HUES6 (cell line): ENCODE measurements at regions not wholly inside any gene's neighbourhood (a gene's known extent, or its start where the extent isn't known, plus 50 kb on each side); places are given as distances from the start of the nearest gene placed in this dataset.

Source experiments
- H3K27ac ChIP-seq: 2 replicates; pipeline ENCODE4 v1.7.0; 2013; ENCODE audit warnings: low read depth, mild to moderate bottlenecking, low read length, inconsistent platforms
- H3K27me3 ChIP-seq: 2 replicates; pipeline ENCODE4 v1.6.1; 2013; ENCODE audit warnings: low read length; ENCODE audit not compliant: control insufficient read depth, insufficient read depth
- H3K36me3 ChIP-seq: 2 replicates; pipeline ENCODE4 v1.6.1; 2013; ENCODE audit warnings: low read length; ENCODE audit not compliant: control insufficient read depth, insufficient read depth
- H3K4me1 ChIP-seq: 2 replicates; pipeline ENCODE4 v1.6.1; 2013; ENCODE audit warnings: low read length; ENCODE audit not compliant: control insufficient read depth, insufficient read depth
- H3K4me3 ChIP-seq: 2 replicates; pipeline ENCODE4 v1.5.1; 2013; ENCODE audit warnings: low read depth, low read length
- H3K9ac ChIP-seq: one replicate; pipeline ENCODE4 v1.6.1; 2013; ENCODE audit warnings: mild to moderate bottlenecking, low read length
- H3K9me3 ChIP-seq: 2 replicates; pipeline ENCODE4 v1.6.1; 2013; ENCODE audit warnings: low read depth, low read length; ENCODE audit not compliant: control insufficient read depth, insufficient read depth

DNA sequence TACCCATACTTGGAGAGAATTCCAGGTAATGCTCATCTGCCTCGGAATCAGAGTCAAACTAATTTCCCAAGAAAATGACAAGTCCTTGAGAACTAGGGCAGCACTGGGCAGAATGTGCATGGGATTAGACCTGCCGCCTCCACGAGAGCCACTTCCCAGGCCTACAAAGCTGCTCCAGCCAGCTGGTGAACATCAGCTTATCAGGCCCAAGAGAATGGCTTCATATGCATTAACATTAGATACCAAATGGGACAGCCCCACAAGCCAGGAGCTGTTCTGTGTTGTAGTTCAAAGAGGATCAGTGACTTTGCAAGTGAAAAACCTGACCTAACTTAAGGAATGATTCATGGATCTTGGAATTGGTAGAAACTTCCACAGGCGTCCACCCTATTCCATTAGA, 203.3 kb downstream of the CYLD start:
- no peaks in the 10 kb centered on the region for H3K4me1 ChIP-seq
- H3K9ac ChIP-seq, result no peak overlapping the region
- no peaks in the 10 kb centered on the region for H3K27me3 ChIP-seq
- H3K36me3 ChIP-seq, result no peaks in the 10 kb centered on the region
- H3K4me3 ChIP-seq, result no peak overlapping the region
- H3K9me3 ChIP-seq, result no peaks in the 10 kb centered on the region
- H3K27ac ChIP-seq, result no peak overlapping the region

DNA sequence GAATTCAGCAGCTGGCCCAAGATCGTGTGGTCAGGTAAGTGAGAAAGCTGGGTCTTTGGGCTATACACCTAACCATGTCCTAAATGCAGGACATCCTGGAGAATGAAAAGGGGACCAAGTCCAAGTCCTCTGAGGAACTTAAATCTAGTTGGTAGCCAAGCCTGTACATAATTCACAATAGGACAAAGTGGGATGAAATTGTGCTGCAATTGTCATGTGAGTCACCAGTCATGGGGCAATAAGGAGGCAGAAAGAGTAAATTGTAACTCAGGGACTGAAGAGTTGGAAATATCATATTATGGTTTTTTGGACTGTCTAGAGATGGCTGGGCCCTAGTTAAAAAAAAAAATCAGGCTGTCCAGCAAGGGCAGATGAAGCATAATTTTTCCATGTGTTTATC, 202.6 kb downstream of the CYLD start:
- Histone ChIP-seq H3K4me1 (no peaks in the 10 kb centered on the region), H3K27me3 (no peaks in the 10 kb centered on the region), H3K36me3 (no peaks in the 10 kb centered on the region), H3K27ac (no peak overlapping the region), H3K9me3 (no peaks in the 10 kb centered on the region), H3K4me3 (no peak overlapping the region), H3K9ac (no peak overlapping the region)

DNA sequence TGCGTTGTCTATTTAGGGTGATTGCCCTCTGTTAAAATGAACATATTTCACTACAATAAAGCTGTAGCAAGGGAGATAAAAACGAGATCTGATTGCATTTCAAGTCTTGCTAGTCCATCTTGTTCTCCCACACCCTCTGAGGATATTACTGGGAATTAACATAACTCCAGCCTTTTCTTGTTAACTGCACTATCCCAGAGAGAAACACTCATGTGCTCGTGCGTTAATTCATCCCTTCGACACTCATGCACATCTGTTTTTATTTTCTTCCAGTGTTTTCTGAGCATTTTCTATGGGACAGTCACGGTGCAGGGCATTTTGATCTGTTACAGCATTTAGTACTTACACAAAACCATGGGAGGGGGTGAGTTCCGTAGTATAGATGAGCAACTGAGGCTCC, 202.1 kb downstream of the CYLD start:
- no peak overlapping the region for H3K27ac ChIP-seq
- H3K4me1 ChIP-seq, result no peaks in the 10 kb centered on the region
- no peaks in the 10 kb centered on the region for H3K27me3 ChIP-seq
- no peak overlapping the region for H3K4me3 ChIP-seq
- no peaks in the 10 kb centered on the region for H3K36me3 ChIP-seq
- no peak overlapping the region for H3K9ac ChIP-seq
- no peaks in the 10 kb centered on the region for H3K9me3 ChIP-seq

DNA sequence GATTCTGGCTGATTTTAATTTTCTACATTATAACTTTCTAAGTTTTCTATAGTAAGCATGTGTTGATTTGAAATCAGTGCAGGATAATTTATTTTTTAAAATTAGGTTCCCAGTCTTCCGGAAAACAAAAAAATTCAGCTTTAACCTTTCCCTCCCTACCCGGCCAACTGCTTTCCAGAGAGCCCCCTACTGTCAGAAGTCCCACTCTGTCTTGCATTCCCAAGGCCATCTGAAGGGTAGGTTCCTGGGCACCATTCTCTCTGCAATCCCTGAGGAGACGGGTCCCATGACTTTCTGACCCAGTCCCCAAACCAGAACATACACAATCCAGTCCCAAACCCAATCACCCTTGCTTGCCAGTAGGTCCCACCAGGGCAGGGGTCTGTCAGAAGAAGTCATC, 200.3 kb downstream of the CYLD start:
- Histone ChIP-seq H3K4me1 (no peaks in the 10 kb centered on the region), H3K9me3 (no peaks in the 10 kb centered on the region), H3K36me3 (no peaks in the 10 kb centered on the region), H3K27ac (no peak overlapping the region), H3K4me3 (no peak overlapping the region), H3K27me3 (no peaks in the 10 kb centered on the region), H3K9ac (no peak overlapping the region)

DNA sequence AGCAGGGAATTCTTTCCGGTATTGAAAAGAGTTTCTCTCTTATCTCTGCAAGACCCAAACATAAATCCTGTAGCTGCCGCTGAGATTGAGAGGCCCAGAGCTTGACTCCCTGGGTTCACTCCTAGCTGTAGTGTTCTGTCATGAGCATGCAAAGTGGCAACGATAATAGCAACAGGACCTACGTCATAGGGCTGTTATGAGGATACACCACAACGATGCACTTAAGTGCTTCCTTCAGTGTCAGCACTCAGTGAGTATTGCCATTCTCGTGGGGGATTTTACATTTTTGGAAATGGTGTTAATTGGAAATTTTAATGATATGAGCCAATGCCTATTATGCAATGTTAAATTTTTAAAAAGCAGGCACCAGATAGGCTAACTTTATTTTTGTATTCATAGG, 199.8 kb downstream of the CYLD start:
- Histone ChIP-seq H3K4me3 (no peak overlapping the region), H3K9ac (no peak overlapping the region), H3K9me3 (no peaks in the 10 kb centered on the region), H3K36me3 (no peaks in the 10 kb centered on the region), H3K27me3 (no peaks in the 10 kb centered on the region), H3K27ac (no peak overlapping the region), H3K4me1 (no peaks in the 10 kb centered on the region)

DNA sequence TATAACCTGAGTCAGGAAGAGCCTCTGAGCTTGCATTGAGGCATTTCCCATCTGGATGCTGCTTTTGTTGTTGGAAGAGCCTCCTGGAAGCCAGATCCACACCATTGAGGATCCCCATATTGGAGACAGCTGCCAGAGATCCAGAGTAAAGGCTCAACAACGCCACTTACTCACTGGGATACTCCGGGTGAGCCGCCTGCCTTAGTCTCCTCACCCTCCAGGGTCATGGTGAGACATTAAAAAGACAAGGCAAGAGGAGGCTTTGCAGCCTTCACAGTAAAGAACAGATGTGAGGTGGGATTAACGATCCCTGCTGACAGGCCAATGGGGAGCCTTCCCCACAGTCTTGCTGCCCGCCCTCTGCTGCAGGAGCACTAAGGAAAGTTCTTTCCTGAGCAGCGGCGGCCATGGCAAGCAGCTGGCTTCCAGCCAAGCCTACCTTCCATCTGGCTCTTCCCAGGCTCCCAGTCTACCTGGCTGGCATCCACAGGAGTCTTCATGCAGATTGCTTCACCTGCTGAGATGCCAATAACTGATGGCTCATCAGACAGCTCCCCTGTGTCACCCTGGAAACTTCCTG, 198.5 kb downstream of the CYLD start:
- no peaks in the 10 kb centered on the region for H3K36me3 ChIP-seq
- H3K9me3 ChIP-seq, result no peaks in the 10 kb centered on the region
- no peak overlapping the region for H3K27ac ChIP-seq

DNA sequence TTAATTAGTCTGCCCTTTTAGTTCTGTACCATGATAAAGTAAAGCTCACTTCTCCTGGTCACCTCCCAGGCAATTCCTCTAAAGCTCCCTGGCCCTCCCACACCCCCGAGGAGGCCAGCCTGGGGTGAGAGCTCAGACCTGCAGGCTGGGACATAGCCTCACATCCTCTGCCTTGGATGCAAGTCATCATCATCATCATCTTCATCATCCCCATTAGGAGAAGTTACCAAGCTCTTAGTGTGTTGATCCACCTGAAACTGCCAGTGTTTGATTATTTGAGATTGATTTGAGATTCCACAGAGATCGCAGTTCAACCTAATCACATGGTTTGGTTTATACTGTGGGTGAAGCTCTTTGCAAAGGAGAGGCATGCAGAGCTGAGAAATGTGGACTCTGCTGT, 197.5 kb downstream of the CYLD start:
- H3K9ac ChIP-seq, result no peak overlapping the region
- no peaks in the 10 kb centered on the region for H3K27me3 ChIP-seq
- H3K4me1 ChIP-seq, result no peaks in the 10 kb centered on the region
- H3K4me3 ChIP-seq, result no peak overlapping the region
- H3K27ac ChIP-seq, result no peak overlapping the region
- no peaks in the 10 kb centered on the region for H3K9me3 ChIP-seq
- H3K36me3 ChIP-seq, result no peaks in the 10 kb centered on the region

More for the DNA sequence above, 198.5 kb downstream of the CYLD start:
- H3K27me3 ChIP-seq, result no peaks in the 10 kb centered on the region
- no peak overlapping the region for H3K4me3 ChIP-seq
- no peaks in the 10 kb centered on the region for H3K4me1 ChIP-seq
- H3K9ac ChIP-seq, result no peak overlapping the region

DNA sequence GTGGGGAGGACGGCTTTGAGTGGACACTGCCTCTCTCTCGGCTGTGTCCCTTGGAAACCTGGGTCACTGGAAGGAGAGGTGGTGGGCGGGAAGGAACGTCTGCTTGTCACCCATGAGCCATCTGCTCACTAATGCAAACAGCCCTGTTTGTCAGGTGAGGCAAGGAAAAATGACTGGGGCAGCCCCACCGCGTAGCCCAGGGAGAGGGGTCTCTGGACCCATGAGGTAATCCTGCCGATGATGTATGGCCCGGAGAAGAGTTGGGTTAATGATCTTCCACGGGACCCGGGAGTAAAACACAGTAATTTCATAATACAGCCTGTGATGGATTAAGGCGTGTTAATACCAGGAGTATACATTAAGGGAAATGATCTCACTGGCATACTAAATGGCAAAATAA, 197.0 kb downstream of the CYLD start:
- H3K27ac ChIP-seq, result no peak overlapping the region
- H3K4me1 ChIP-seq, result no peaks in the 10 kb centered on the region
- H3K9ac ChIP-seq, result no peak overlapping the region

DNA sequence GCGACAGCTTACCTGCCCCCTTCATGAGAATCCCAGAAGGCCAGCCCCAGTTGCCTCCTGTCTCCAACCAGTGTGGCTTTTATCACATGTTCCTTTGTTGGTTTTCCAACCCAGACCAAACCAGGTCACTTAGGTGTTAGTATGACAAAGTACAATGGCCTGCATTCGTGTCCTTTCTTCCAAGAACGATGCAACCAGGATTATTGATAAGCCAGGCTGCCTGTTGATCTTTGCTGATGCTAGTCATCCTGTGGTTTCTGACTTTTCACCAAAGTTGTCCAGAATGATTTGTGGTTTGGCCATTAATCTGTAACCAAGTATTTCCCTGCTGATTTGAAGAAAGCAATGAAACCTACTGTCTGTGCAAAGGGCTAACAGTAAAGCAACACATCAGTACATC, 191.4 kb downstream of the CYLD start:
- Histone ChIP-seq H3K9ac (no peak overlapping the region), H3K9me3 (no peaks in the 10 kb centered on the region), H3K27me3 (no peaks in the 10 kb centered on the region), H3K27ac (no peak overlapping the region), H3K4me3 (no peak overlapping the region), H3K36me3 (no peaks in the 10 kb centered on the region), H3K4me1 (no peaks in the 10 kb centered on the region)

More for the DNA sequence above, 197.0 kb downstream of the CYLD start:
- no peaks in the 10 kb centered on the region for H3K9me3 ChIP-seq
- no peaks in the 10 kb centered on the region for H3K27me3 ChIP-seq
- H3K36me3 ChIP-seq, result no peaks in the 10 kb centered on the region
- no peak overlapping the region for H3K4me3 ChIP-seq

DNA sequence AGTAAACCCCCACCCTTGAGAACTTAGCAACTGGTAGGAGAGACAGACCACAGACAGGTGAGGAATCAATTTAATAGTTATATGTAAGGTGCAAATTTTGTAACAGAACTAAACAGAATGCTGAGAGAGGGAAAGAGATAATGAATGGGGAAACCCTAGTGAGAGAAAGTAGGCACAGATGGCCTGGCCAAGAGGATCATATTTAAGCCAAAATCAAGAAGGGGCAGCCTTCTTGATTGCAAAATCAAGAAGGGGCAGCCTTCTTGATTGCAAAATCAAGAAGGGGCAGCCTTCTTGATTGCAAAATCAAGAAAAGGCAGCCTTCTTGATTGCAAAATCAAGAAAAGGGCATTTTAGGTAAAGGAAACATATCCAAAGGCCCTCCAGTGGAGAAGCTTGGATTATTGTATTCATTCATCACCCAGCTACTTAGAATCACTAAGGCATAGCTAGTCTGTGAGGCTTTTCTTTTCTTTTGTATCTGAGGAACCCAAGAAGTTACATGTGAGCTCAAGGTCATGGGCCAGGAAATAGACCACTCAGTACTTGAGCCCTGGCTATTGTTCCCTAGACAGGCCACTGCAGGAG, 190.6 kb downstream of the CYLD start:
- Histone ChIP-seq H3K9me3 (no peaks in the 10 kb centered on the region), H3K4me3 (no peak overlapping the region), H3K36me3 (no peaks in the 10 kb centered on the region), H3K4me1 (no peaks in the 10 kb centered on the region), H3K27ac (no peak overlapping the region), H3K27me3 (no peaks in the 10 kb centered on the region), H3K9ac (no peak overlapping the region)

DNA sequence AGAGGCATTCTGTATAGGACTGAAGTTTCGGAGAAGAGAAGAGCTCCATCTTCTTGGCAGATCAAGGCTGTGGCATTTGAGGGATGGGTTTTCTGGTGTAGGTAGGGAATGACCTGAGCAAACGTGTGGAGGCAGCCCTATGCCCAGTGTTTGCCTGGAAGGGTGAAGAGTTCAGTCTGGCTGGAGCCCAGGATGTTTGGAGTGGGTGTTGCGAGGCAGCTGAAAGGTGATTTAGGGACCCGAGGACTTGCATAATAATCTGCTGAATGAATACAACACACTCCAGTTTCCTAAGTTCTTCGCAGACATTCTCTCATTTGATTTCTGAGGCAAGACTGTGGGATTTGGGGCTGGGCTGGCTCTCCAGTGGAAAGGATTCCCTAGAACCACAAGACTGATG, 186.2 kb downstream of the CYLD start:
- H3K4me3 ChIP-seq, result no peak overlapping the region
- H3K9me3 ChIP-seq, result no peaks in the 10 kb centered on the region
- H3K27ac ChIP-seq, result no peak overlapping the region
- no peaks in the 10 kb centered on the region for H3K27me3 ChIP-seq
- H3K9ac ChIP-seq, result no peak overlapping the region
- no peaks in the 10 kb centered on the region for H3K4me1 ChIP-seq
- no peaks in the 10 kb centered on the region for H3K36me3 ChIP-seq
